ENCODE measurements at regions not wholly inside any gene's neighbourhood (a gene's known extent, or its start where the extent isn't known, plus 50 kb on each side); places are given as distances from the start of the nearest gene placed in this dataset.

- TF ChIP-seq CTCF (conservative IDR thresholded peaks at IDR 0.05; ENCODE audit: low read length), result no peak
- TF ChIP-seq EZH2phosphoT487 (IDR thresholded peaks at IDR 0.05; ENCODE audit: borderline replicate concordance), result no peak
These were observed 126.3 kb downstream of the HFE start for GRCh38 chr6:26213334-26214075.
